ENCODE measurements at regions not wholly inside any gene's neighbourhood (a gene's known extent, or its start where the extent isn't known, plus 50 kb on each side); places are given as distances from the start of the nearest gene placed in this dataset.

DNA sequence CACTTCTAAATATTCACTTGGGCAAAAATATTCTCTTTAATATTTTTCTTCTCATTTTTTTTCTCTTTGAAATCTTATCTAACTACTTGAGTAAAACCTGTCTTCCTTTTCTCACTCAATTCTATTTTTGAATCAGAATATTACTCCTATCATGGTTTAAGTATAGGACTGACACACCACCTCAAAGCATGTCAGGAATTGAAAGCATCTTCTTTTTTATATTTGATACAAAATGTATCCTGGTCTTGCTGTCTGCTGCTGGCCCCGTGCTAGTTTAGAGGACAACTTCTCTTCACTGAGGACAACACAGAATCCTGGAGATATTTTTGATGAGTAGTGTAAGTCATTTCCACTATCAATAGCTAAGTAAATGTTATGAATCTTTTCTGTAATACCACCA is 383.6 kb downstream of the GADD45G start:
- Histone ChIP-seq H3K27me3 (ENCODE audit: control insufficient read depth in 3 of 3, insufficient read depth in 3 of 3, low read length in 2 of 3) (peaks cover 0 to 4% (median 0%) of the 10 kb centered on the region in 3 donors), H3K4me3 (no peak overlapping the region), H3K9me3 (ENCODE audit: control insufficient read depth in 4 of 4, insufficient read depth in 3 of 4, low read length in 3 of 4) (no peaks in the 10 kb centered on the region), H3K9ac (ENCODE audit: insufficient read depth in 1 of 2, low read length in 2 of 2) (no peak overlapping the region), H3K36me3 (ENCODE audit: control insufficient read depth in 4 of 4, insufficient read depth in 4 of 4, low read length in 4 of 4) (no peaks in the 10 kb centered on the region), H3K4me1 (ENCODE audit: control insufficient read depth in 5 of 5, insufficient read depth in 5 of 5, low read length in 5 of 5) (peaks cover 0 to 6% (median 3%) of the 10 kb centered on the region in 5 donors), H3K27ac (ENCODE audit: low read depth in 1 of 2, low read length in 1 of 2) (no peak overlapping the region)
- DNase-seq, result no peak
- no peak for ATAC-seq (ENCODE audit: insufficient read depth, low FRiP score)
- TF ChIP-seq, protein P1, sequence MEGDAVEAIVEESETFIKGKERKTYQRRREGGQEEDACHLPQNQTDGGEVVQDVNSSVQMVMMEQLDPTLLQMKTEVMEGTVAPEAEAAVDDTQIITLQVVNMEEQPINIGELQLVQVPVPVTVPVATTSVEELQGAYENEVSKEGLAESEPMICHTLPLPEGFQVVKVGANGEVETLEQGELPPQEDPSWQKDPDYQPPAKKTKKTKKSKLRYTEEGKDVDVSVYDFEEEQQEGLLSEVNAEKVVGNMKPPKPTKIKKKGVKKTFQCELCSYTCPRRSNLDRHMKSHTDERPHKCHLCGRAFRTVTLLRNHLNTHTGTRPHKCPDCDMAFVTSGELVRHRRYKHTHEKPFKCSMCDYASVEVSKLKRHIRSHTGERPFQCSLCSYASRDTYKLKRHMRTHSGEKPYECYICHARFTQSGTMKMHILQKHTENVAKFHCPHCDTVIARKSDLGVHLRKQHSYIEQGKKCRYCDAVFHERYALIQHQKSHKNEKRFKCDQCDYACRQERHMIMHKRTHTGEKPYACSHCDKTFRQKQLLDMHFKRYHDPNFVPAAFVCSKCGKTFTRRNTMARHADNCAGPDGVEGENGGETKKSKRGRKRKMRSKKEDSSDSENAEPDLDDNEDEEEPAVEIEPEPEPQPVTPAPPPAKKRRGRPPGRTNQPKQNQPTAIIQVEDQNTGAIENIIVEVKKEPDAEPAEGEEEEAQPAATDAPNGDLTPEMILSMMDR (IDR thresholded peaks at IDR 0.05; ENCODE audit: control extremely low read depth, extremely low read depth), result no peak
- 90 to 93% methylated on average over 1 of the region's 1 CpG for WGBS, 2 donors

DNA sequence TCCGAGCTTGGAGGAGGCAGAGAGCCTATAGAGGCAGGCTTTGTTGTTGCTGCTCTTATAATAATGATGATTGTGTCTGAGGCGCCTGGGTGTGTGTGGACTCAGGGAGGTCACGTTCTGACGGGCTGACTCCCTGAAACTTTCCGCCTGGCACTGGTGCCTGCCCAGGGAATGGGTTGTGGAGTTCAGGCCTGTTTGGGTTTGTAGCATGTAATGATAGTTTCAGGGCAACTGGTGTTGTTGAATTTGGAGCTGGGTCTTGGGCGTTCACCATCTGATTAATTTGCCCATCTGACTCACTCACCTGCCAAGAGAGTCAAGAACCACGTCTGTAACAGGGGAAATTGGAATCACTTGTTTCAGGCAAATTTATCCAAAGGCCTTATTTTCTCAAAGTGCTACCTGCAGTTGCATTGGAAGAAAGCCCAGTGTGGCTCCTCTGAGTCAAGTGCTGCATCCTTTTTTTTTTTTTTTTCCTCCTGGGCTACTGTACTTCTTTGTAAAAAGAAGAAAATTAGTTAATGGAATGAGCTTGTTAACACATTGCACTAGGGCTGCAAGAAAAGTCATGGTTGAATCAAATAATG is 386.5 kb downstream of the GADD45G start:
- Histone ChIP-seq H3K36me3 (ENCODE audit: control insufficient read depth in 4 of 4, insufficient read depth in 4 of 4, low read length in 4 of 4) (no peaks in the 10 kb centered on the region), H3K9me3 (ENCODE audit: control insufficient read depth in 4 of 4, insufficient read depth in 3 of 4, low read length in 3 of 4) (no peaks in the 10 kb centered on the region), H3K9ac (ENCODE audit: insufficient read depth in 1 of 2, low read length in 2 of 2) (no peak overlapping the region), H3K4me1 (ENCODE audit: control insufficient read depth in 5 of 5, insufficient read depth in 5 of 5, low read length in 5 of 5) (peaks cover 3 to 17% (median 11%) of the 10 kb centered on the region in 5 donors), H3K27me3 (ENCODE audit: control insufficient read depth in 3 of 3, insufficient read depth in 3 of 3, low read length in 2 of 3) (peaks cover 0 to 5% (median 0%) of the 10 kb centered on the region in 3 donors), H3K27ac (ENCODE audit: low read depth in 1 of 2, low read length in 1 of 2) (no peak overlapping the region), H3K4me3 (no peak overlapping the region)
- TF ChIP-seq, protein P1 (IDR thresholded peaks at IDR 0.05; ENCODE audit: control extremely low read depth, extremely low read depth), result no peak
- DNase-seq (no peak), ATAC-seq (ENCODE audit: insufficient read depth, low FRiP score) (no peak)
- 87 to 95% methylated on average over 7 of the region's 7 CpGs for WGBS, 2 donors

DNA sequence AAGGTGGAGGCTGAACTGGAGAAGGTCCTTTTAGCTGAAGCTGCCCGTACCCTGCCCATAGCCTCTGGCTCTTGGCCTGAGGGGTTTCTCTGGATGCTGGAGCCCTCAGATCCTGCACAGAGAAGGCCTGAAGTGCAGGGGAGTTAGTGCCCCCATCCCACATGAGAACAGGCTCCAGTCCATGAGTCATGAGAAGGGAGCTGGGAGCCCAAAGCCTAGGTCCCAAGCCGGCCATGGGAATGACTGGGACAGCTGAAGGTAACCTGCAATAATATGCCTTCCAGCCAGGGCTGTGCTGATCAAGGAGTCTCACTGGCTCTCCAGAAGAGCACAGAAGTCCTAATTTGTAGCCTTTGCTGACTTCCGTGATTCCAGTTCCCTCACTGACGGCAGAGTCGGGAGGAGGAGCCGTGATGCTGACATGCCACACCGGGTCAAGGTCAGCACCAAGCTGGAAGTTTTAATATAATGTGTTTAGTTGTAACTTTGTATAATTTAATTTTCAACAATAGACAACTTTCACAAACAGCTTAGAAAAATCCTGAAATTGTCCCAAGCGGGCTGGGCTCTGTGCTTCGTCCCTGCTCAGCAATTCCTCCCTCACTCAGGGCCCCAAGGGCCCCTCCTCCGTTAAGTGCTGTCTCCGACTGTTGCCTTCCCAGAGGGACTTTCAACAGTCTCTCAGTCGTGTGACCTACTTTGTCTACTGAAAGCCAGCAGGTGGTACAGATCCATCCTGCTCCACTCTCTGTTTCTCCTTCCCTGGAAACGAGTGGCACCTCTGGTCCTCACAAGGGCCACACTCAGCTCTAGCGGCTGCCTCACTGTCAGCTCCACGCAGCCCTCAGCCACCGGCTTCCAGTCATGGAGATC is 387.8 kb downstream of the GADD45G start:
- H3K9ac ChIP-seq (ENCODE audit: insufficient read depth in 1 of 2, low read length in 2 of 2), result no peak overlapping the region
- peaks cover 3 to 17% (median 11%) of the 10 kb centered on the region in 5 donors for H3K4me1 ChIP-seq (ENCODE audit: control insufficient read depth in 5 of 5, insufficient read depth in 5 of 5, low read length in 5 of 5)
- no peaks in the 10 kb centered on the region for H3K9me3 ChIP-seq (ENCODE audit: control insufficient read depth in 4 of 4, insufficient read depth in 3 of 4, low read length in 3 of 4)
- DNase-seq (no peak), ATAC-seq (ENCODE audit: insufficient read depth, low FRiP score) (no peak)
- H3K36me3 ChIP-seq (ENCODE audit: control insufficient read depth in 4 of 4, insufficient read depth in 4 of 4, low read length in 4 of 4), result no peaks in the 10 kb centered on the region
- TF ChIP-seq, protein P1 (IDR thresholded peaks at IDR 0.05; ENCODE audit: control extremely low read depth, extremely low read depth), result no peak
- peak overlapping the region in 1 of 2 donors; percentile 68 for H3K27ac ChIP-seq (ENCODE audit: low read depth in 1 of 2, low read length in 1 of 2)
- WGBS, 2 donors, result 69 to 72% methylated on average over 16 of the region's 16 CpGs
- H3K4me3 ChIP-seq, result no peak overlapping the region
- H3K27me3 ChIP-seq (ENCODE audit: control insufficient read depth in 3 of 3, insufficient read depth in 3 of 3, low read length in 2 of 3), result peaks cover 0 to 5% (median 0%) of the 10 kb centered on the region in 3 donors
